AG04450 (cell line): ENCODE measurements at regions not wholly inside any gene's neighbourhood (a gene's known extent, or its start where the extent isn't known, plus 50 kb on each side); places are given as distances from the start of the nearest gene placed in this dataset.

Source experiments
- CTCF ChIA-PET: fragments of 300-600, 350-600 bp; formaldehyde crosslinking; extraction: SDS; loops from one replicate; lab custom pipeline; 2022; ENCODE audit warnings: antibody characterized with exemption, inconsistent platforms; lab: Charles Lee
- POLR2A ChIA-PET: fragments of 350-600 bp; formaldehyde crosslinking; extraction: SDS; loops from one replicate; lab custom pipeline; 2021; ENCODE audit warnings: antibody characterized with exemption, inconsistent platforms; lab: Yijun Ruan, JAX
- DNase-seq: peaks from one replicate; pipeline ENCODE4 v3.0.0-alpha.2; 2011; ENCODE audit warnings: low read depth, low spot score
- H3K27ac ChIP-seq: one replicate; pipeline ENCODE4 v1.5.1; 2012; ENCODE audit warnings: low read depth, low read length, control low read depth
- H3K27me3 ChIP-seq: one replicate; pipeline ENCODE4 v1.6.0; 2012; ENCODE audit warnings: low read length; ENCODE audit not compliant: control insufficient read depth, insufficient read depth
- H3K4me3 ChIP-seq: 2 replicates; pipeline ENCODE4 v1.5.1; 2011; ENCODE audit warnings: mild to moderate bottlenecking, low read depth, low read length, control low read depth
- H3K9me3 ChIP-seq: 2 replicates; pipeline ENCODE4 v1.5.1; 2012; ENCODE audit warnings: low read length; ENCODE audit not compliant: control insufficient read depth, insufficient read depth
- TF ChIP-seq, protein P1 (sequence below): IDR thresholded peaks from 2 replicates; pipeline ENCODE4 v1.5.1; 2011; ENCODE audit warnings: low read depth, low read length, control low read depth, inconsistent platforms

DNA sequence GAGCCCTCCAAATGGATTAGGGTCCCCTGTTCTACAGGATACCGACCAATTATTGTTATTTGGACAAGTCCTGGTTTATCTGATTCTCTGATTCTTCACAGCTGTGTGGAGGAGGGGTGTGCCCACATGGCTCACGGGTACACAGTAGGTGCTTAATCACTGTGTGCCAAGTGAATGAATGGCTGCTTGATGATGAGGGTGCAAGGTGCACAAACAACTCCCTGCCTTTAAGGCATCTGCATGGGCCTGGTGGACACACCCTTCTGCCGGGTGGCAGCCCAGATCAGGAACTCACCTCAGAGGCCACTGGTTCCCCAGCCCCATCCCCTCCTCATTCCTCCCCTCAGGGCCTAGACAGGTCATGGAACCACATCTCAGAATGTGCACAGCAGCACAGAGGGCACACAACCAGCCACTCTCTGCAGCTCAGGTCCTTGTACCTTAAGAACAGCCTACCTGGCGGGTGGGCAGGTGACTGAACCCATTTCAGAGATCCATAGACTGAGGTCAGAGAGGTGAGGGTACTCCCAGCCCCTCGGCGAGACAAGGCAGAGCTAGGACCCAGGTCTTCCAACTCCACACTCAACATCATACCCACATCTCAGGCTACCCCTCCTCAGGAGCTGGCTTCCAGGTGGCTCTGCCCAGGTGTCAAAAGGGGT, 50.3 kb downstream of the SHANK2 start:
- DNase-seq = no peak
- POLR2A ChIA-PET = no interaction called here

DNA sequence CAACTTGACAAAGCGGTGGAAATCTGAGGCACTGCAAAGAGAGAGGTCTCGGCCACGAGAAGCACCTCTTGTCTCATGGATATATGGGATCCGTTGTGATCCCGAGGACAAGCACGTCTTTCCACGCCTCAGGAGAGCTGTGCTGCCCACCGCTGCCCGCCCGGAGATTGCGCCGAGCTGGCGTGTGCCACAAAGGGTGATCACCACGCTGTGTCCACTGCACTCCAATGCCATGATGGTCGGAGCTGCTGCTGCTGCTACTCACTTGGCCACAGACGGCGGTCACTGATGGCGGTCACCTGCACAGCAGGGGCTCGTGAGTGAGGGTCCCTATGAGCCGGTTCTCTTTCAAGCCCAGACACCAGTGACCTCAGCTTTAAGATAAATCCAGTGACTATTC, 51.1 kb downstream of the SHANK2 start:
- no peak for DNase-seq
- Histone ChIP-seq H3K9me3 (peaks cover 65% of the 10 kb centered on the region), H3K27me3 (no peaks in the 10 kb centered on the region), H3K27ac (no peak overlapping the region), H3K4me3 (no peak overlapping the region)
- TF ChIP-seq, protein P1, sequence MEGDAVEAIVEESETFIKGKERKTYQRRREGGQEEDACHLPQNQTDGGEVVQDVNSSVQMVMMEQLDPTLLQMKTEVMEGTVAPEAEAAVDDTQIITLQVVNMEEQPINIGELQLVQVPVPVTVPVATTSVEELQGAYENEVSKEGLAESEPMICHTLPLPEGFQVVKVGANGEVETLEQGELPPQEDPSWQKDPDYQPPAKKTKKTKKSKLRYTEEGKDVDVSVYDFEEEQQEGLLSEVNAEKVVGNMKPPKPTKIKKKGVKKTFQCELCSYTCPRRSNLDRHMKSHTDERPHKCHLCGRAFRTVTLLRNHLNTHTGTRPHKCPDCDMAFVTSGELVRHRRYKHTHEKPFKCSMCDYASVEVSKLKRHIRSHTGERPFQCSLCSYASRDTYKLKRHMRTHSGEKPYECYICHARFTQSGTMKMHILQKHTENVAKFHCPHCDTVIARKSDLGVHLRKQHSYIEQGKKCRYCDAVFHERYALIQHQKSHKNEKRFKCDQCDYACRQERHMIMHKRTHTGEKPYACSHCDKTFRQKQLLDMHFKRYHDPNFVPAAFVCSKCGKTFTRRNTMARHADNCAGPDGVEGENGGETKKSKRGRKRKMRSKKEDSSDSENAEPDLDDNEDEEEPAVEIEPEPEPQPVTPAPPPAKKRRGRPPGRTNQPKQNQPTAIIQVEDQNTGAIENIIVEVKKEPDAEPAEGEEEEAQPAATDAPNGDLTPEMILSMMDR = no peak
- POLR2A ChIA-PET = no interaction called here
- CTCF ChIA-PET = no interaction called here

More for the DNA sequence above, 50.3 kb downstream of the SHANK2 start:
- Histone ChIP-seq H3K4me3 (no peak overlapping the region), H3K9me3 (peaks cover 62% of the 10 kb centered on the region), H3K27me3 (no peaks in the 10 kb centered on the region), H3K27ac (no peak overlapping the region)
- TF ChIP-seq, protein P1 = no peak
- CTCF ChIA-PET = no interaction called here

DNA sequence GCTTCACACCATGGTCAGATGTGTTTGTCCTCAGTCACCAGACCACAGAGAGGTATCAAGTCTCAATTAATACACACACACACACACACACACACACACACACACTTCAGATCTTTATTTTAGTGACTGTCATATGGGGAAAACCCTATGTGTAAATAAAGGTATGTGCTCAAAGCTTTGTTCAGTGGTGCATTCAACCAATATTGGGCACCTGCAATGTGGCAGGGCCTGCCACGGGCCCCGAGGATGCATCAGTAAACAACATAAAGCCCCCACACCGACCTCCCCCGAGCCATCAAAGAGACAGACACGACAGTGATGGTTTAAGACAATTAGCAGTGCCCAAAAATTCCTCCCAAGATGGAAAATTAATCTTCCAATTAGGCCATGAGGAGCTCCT, 51.6 kb downstream of the SHANK2 start:
- DNase-seq = no peak
- TF ChIP-seq, protein P1 = no peak
- H3K27me3 ChIP-seq = no peaks in the 10 kb centered on the region
- H3K9me3 ChIP-seq = peaks cover 65% of the 10 kb centered on the region
- ChIA-PET CTCF (no interaction called here), POLR2A (no interaction called here)
- H3K27ac ChIP-seq = no peak overlapping the region
- H3K4me3 ChIP-seq = no peak overlapping the region

DNA sequence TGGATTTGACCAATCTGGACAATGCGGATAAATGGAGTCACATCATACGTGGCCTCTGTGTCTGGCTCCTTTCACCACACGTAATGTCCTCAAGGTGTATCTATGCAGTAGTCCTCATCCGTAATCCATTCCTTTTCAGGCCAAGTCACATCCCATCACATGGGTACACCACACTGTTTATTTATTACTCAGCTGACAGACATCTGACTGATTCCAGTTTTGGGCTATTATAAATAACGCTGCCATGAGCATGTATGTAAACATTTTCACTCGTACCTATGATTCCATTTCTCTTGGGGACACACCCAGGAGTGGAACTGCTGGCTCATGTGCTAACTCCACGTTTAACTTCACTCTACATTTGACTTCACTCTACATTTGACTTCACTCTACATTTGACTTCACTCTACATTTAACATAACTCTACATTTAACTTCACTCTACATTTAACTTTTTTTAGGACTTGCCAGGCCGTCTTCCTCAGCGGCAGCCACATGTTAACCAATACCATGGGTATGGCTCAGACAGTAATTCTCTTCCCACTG, 52.1 kb downstream of the SHANK2 start:
- POLR2A ChIA-PET = no interaction called here
- Histone ChIP-seq H3K27me3 (no peaks in the 10 kb centered on the region), H3K27ac (no peak overlapping the region), H3K9me3 (peaks cover 62% of the 10 kb centered on the region), H3K4me3 (no peak overlapping the region)
- CTCF ChIA-PET = no interaction called here
- TF ChIP-seq, protein P1 = no peak
- no peak for DNase-seq

DNA sequence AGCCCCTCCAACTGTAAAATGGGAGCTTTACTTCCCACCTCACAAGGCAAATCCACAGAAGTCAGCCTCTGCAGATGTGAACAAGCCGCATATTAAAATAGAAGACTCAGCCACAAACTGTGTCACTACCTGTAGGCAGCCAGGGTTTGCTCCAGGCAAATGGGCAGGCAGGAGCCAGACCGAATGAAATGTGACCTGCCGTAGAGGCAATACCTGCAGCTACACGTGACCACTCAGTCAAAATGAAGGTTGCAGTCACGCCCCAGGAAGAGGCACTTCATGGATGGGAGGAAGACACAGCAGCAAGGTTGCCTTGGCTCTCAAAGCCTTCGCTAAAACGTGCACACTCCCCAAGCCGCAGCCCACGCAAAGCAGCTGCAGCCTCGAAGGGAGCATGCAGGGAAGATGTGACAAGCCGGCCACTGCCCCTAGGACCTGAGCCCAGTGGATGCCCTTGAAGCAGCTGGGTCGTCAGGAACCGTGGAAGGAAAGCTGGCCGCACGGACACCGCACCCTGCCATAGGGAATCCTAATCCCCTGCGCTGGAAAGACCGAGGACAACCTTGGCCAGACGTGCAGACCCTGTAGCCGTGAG, 53.1 kb downstream of the SHANK2 start:
- no peak overlapping the region for H3K4me3 ChIP-seq
- TF ChIP-seq, protein P1 = no peak
- no peak for DNase-seq
- POLR2A ChIA-PET = no interaction called here
- peaks cover 57% of the 10 kb centered on the region for H3K9me3 ChIP-seq
- no peak overlapping the region for H3K27ac ChIP-seq
- CTCF ChIA-PET = no interaction called here
- H3K27me3 ChIP-seq = no peaks in the 10 kb centered on the region
